Stimulated activated CD4-positive, alpha-beta T cell treated with anti-CD3 and anti-CD28 coated beads, Interleukin-12 subunit alpha, Interleukin-12 subunit beta, amount 100 ng/mL, for 24 hours (primary cell): ENCODE measurements at regions not wholly inside any gene's neighbourhood (a gene's known extent, or its start where the extent isn't known, plus 50 kb on each side); places are given as distances from the start of the nearest gene placed in this dataset.

Source experiments
- DNase-seq, 2 experiments: peaks; one replicate each; pipeline ENCODE4 v3.0.0-alpha.2; 2020; ENCODE audit warnings: low read depth in 2 of 2

DNA sequence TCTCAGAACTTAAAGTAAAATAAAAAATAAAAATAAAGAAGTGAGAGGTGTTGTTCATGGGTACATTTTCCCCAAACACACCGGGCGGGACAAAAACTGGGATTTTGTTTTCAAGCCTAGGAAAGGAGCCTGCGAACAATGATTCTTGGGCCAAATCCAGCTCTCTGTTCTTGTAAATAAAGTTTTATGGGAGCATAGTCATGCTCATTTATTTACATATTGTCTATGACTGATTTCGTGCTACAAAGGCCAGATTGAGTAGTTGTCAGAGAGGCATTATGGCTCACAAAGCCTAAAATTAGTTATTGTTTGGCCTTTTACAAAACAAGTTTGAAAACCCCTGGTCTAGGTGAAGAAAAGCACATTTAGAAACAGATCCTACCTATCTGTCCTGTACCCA is 821.0 kb upstream of the GRAMD2B start:
- no peak for DNase-seq

DNA sequence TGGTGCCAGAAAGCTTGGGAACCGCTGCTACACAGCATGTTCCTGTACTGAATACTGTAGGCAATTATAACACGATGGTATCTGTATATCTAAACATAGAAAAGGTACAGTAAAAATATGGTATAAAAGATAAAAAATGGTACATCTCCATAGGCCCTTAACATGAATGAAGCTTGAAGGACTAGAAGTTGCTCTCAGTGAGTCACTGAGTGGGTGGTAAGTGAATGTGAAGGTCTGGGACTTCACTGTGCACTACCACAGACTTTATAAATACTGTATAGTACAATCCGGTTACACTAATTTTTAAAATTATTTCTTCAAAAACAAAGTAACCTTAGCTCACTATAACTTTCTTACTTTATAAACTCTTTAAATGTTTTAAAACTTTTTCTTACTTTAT is 819.9 kb upstream of the GRAMD2B start:
- DNase-seq, result no peak

DNA sequence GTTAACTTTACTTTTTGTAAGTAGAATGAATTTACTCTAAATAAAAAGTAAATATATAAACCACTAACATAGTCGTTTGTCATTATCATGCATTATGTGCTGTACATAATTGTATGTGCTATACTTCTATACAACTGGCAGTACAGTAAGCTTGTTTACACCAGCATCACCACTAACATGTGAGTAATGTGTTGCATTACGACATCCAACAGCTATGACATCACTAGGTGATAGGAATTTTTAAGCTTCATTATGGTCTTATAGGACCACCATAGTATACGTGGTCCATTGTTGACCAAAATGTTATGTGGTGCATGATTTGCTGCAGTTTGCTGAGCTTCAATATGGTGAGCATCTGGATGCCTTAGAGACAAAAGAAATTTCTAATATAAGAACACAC is 819.1 kb upstream of the GRAMD2B start:
- DNase-seq, result no peak

DNA sequence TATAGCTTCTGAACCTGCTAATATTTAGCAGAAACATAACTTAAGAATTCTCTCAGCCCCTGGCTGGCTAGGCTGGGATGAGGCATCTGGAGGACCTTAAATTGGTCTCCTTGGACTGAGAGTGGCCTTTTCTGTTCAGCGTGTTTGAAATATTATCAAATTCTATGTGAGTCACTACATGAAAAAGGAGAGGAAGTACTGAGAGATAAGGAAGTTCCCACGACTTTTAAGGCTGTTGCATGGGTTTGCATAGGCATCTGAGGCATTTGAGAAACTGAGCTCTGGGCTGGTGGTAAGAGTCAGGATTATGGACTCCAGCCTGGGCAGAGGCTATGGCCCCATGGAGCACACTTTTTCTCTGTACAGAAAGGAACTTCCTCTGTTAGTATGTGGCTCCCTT is 816.2 kb upstream of the GRAMD2B start:
- DNase-seq, result no peak

DNA sequence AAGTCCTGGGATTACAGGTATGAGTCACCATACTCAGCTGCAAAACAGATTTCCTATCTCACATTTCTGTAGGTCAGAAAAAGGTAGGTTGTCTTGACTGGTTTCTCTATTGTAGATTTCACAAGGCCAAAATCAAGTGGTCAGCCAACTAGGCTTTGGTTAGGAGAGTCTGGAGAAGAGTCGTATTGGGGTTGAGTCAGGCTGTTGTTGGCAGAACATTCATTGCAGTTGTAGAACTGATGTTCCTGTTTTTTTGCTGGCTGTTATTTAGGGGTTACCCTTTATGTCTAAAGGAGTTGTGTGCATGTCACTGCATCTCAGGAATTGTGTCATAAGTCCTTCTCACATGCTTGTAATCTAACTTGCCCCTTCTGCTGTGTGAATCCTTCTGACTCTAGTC is 814.2 kb upstream of the GRAMD2B start:
- DNase-seq, result no peak

DNA sequence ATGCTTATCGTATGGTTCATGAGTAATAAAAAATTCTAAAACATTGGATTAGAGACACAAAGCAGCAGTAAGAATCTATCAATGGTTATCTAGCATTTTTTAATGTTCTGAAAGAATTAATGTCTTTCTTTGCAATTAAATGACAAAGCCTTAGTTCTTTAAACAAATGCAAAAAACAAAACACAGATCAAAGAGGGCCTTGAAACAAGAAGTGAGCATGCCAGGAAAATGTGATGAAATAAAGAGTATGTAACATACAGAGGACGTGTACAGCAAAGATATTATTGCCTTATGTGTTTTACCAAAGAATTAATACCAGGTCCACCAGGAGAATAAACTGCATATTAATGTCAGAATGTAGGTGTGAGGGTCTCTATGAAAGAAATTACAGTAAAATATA is 812.3 kb upstream of the GRAMD2B start:
- DNase-seq, result no peak

DNA sequence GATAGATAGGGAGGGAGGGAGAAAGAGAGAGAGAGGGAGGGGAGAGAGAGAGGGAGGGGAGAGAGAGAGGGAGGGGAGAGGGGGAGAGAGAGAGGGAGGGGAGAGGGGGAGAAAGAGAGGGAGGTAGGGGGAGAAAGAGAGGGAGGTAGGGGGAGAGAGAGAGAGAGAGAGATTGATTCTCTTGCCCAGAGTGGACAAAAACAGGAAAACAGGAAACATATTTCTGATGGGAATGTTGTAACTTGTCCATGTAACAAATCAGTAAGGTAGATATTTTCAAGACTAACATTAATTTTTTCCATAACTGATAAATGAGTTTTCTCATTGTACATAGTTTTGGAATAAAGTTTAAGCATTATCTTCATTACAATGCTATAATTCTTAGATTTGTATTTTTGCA is 811.7 kb upstream of the GRAMD2B start:
- no peak for DNase-seq

DNA sequence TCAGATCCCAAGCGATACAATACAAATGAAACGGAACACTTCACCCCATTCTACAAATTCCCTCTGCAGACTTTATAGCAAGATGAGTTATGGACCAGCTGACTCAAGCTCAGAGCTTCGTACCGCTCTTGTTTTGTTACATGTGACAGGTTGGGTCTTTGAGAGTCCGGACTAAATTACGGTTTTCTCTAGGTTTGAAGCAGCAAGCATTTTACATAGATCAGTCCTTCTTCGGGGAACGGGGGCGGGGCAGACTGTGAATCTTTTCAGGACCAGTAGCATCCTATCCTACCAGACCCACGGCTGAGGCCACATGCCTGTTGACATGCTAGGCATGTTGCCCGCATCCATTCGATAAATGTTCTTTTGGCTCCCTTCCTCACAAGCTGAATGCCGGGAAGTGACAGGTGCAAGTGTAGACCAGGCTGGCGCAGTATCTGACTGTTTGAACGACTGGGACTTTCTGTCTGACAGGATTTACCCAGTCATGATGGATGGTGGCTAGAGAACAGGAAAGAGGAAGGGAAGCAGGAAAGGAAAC is 811.0 kb upstream of the GRAMD2B start:
- DNase-seq, result no peak

DNA sequence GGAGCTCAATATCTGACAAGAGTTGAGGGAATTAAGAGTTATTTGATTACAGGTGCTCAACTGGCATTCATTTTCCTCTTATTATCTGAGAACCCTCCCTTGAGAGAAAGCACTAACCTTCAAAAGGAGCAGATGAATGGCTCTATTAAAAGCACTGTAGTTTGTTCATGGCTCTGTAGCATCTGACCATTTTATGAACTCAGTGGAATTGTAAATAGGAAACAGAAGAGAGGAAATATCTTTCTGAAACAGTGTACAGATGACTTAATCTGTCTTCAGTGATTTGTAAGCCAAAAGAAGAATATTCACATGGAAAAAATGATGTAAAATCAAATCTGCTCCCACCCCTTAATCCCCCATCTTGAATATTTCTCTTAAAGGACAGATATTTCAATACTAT is 810.4 kb upstream of the GRAMD2B start:
- no peak for DNase-seq

DNA sequence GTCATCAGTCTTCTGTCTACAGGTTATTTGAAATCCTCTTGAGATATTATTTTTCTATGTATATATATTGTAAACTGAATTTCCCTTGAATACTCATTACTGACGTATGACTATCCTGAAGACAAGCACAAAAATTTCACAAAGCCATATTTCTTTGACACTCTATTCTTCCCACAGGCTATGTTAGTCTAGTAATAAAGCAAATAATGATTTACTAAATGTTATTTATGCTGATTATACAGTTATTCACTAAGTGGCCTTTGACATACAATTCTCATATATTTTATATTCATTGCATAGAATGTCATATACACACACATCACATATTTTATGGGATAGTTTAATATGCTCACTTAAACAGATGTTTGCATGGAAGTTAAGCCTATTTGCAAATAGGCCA is 793.0 kb upstream of the GRAMD2B start:
- DNase-seq, result no peak

DNA sequence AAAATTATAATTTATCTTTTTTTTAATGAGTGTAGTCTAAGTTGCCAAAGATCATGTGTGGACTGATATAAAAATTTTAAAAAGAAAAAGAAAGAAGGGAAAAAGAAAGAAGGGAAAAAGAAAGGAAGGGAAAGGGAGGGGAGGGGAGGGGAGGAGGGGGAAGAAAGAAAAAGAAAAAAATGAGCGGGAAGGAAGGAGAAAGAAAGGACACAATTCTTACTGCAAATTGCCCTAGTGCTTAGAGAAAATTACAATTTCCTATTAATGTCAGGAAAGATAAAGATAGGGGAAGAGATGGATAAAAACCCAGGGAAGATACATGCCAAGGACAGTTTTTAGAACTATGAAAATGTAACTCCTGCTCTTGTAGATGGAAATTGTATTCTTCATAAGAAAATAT is 789.7 kb upstream of the GRAMD2B start:
- DNase-seq, result no peak

DNA sequence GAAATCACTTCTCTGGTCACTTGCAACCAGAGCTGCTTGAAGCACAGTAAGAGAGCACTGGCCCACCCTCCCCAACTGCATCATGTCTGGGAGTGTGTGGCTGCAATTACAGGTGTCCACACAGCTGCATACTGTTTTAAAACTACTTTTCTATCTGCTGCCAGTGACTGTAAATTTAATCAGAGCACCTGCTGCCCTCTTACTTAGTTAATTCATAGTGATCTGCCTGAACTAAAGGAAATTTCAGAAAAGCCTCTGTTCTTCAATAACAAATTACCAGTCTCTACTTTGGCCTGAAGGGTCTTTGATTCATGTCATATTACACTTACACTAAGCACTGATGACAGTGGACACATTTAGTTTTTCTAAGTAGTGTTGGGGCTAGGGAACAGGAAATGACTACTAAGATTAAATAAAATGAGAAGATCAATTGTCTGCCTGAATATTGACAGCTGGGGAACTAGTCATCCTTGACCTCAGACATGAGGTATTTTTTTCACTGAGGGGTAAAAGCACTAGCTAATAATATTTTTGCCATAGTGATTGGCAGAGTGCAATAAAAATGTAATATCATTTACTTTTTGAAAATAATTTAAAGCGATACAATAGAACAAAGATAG is 788.9 kb upstream of the GRAMD2B start:
- DNase-seq, result no peak

DNA sequence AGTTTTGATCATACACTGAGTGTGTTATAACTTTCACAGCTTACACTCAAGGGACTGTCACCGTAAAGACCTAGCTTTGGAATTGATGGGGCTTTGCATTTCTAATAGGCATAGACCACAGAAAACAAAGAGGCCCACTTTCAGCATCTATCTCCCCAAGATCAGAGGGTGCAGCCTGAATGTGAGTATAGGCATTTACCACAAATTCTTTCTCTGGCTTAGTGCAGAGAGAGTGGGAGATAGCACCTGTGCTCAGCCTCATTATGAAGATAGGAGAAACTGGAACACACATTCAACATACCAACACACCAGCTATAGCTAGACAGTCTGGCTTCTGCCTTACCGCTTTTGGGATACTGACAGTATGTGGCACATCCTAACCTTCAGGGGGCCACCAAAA is 783.4 kb upstream of the GRAMD2B start:
- DNase-seq, result no peak

DNA sequence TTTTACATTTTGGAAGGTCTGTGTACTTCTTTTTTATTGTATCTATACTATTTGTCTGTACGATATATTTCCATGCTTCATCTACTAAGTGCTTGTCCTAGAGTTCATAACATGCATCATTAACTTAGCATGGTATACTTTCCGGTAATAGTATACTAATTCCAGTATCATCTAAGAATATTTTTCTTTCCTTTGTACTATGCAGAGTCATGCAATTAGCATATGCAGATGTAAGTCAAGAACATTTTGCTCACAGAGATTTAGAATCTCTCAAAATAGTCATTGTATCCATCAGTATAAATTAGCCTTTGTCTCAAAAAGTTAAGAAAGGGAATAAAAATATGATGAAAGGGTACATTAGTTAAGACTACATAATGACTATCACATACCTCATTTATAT is 770.4 kb upstream of the GRAMD2B start:
- no peak for DNase-seq

DNA sequence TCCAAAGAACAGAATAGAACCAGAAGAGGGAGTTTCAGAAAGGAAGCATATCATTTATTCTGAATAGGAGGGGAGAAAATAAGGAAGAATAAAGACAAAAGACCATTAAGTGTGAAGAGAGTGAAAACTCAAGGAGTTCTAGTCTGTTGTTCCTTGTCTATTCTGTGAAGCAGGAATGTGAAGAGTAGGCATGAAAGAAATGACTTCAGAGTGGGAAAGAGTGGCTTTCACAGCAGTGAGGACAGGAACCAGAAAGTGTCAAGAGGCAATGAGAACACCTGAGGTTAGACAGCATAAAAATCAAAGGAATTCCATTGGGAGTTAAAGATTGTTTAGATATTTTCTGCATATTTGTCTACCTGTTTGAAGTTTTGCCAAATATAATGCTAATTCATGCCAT is 768.8 kb upstream of the GRAMD2B start:
- no peak for DNase-seq

DNA sequence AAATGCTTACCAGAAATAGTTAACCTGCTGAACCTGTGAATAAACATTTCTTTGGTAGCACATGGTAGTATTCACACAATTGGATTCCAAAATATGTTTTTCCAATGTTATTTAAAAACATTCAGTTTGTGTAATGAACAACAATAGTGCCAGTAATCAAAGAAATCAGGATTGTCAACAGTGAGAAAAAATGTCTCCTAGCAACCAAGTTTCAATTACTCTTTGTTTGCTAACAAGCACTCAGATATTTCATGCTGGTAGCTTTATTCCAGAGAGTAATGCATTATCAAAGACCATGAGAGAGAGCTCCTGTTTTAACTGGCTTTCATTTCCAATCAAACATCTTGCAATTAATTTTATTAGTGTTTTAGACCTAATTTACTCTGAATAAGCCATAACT is 768.1 kb upstream of the GRAMD2B start:
- no peak for DNase-seq

DNA sequence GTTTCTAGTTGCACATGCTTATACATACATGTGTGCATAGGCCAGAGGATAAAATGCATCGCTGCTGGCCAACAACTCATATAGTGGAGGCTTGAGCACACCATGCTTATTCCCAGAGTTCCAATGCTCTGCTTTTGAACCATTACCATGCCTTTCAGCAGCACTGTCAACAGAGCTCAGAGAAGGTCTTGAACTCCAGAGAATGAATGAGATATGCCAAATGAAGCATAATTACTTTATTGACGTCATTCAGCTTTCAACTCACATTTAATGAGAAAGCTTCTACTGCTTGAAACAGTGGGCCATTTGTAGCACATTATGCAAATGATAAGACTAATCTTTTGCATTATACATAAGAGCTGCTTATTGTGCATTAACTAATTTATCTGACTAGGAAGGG is 765.3 kb upstream of the GRAMD2B start:
- no peak for DNase-seq

DNA sequence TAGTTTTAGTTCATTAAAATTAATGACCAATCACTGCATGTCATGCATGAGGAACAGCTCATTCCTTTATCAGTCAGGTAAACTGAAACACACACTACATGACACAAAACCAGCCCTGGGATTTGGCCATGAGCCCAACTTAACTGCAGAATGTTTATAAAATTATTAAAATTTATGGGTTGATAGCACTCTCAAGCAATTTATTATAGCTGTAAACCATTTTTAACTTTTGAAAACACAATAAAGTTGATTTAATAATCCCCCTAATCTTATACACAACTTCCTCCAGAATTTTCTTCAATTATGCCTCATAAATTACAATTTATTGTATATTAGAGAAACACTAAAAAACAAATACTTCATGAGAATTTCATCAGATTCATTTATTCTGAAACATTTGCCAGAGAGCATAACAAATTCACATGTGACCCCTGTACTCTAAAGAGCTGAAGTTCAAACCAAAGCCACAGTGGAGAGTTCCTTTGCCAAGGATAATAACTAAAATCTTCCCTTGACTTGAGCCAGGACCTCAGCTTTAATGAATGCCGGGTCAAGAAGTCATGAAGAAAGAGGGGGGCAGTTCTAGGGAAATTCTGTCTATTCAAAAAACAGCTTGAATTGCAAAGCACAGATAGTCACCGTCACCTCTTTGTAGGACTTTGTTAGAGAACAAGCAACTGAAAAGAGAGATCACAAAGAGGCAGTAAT is 763.7 kb upstream of the GRAMD2B start:
- no peak for DNase-seq

DNA sequence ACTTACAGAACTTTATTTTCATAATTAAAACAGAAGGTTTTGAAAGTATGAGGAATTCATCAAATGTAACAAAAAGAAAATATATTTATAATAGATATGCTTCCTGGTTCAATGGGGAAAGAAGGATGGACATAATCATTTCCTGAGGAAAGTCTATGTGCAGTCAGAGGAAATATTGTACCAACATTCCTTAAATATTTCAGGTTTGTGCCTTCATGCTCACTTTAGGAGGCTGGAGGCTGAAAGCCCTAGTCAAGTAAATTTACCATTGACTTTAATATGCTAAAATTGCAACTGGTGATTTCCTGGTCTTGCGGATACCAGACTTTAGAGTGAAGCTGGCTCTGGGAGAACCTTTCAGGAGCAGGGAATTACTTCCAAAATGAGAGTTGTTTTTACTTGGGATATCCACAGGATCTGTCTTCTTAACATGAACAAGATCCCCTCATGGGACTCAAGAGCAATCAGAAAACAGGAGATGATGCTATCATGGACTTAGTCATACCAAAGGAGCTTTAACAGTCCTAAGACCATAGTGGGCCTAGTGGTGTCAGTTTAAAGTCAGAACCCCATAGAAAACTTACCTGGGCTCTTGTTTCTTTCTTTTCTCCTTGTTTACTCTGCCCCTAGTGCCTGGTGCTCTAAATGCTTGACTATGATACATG is 762.8 kb upstream of the GRAMD2B start:
- no peak for DNase-seq

DNA sequence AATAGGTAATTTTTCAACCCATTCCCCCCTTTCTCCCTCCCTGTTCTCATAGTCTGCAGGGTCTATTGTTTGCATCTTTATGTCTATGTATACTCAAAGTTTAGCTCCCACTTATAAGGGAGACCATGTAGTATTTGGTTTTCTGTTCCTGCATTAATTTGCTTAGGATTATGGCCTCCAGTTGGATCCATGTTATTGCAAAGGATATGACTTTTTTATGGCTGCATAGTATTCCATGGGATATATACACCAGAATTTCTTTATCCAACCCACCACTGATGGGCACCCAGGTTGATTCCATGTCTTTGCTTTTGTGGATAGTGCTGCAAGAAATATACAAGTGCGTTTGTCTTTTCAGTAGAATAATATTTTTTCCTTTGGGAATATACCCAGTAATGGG is 761.6 kb upstream of the GRAMD2B start:
- no peak for DNase-seq

DNA sequence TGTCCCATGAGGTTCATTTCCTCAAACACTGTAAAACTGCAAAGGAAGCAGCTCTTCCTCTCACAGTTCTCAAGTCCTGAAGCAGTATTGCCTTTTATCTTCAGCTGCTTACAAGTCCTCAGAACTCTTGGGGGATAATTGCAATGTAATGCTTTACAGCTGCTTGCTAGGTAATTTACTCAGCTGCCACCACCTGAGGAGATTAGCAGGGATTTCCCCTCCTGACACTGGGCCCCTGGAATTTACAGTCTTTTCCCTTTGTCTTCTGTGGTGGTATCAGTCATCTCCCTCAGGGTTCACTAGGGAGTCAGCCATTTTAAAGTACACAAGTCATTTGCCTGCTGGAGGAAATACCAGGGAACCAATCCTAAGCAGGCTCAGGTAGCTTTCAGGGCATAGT is 754.3 kb upstream of the GRAMD2B start:
- no peak for DNase-seq

DNA sequence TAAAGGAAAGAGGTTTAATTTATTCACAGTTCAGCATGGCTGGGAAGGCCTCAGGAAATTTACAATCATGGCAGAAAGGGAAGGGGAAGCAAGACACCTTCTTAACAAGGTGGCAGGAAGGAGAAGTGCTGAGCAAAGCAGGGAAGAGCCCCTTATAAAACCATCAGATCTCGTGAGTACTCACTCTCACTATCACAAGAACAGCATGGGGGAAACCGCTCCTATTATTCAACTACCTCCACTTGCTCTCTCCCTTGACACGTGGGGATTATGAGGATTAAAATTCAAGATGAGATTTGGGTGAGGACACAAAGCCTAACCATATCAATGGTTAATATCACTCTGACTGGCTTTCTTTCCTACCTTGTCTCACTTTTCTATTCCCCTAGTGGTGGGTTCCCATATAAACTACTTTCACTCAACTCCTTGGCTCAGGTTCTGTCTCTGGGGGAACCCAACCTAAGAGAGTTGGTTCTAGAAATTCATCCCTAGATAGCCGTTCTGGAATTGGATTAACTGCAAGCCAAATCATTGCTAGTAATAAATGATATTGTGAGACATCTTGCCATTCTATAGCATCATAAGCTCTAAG is 749.8 kb upstream of the GRAMD2B start:
- DNase-seq, result no peak

DNA sequence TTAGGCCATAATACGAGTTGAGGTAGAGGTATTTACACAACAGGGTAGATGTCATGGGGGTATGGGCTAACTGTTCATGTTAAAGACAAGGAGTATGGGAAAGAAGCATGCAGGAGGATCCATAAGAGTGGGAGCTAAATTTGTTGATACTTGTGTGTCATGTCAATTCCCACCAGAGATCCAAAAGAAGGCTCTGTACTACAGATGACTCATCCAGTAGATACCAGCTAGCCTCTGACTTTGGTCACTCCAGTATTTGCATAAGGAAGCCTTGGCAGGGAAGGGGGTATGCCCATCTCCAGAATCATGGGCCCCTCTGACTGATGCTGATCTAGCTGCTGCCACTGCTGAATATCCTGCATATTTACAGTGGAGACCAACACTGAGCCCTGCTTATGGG is 743.7 kb upstream of the GRAMD2B start:
- no peak for DNase-seq
